Medulla oblongata (tissue), 1 donor: ENCODE measurements at regions not wholly inside any gene's neighbourhood (a gene's known extent, or its start where the extent isn't known, plus 50 kb on each side); places are given as distances from the start of the nearest gene placed in this dataset.
"Not testable (repeated sequence)": the region's sequence is repeated elsewhere in the genome, so short reads cannot be mapped to it uniquely, and the experiment has no call there.

Experiments
- DNase-seq: peaks from one replicate; pipeline ENCODE4 v3.0.0-alpha.2; 2015; ENCODE audit errors: extremely low spot score

DNA sequence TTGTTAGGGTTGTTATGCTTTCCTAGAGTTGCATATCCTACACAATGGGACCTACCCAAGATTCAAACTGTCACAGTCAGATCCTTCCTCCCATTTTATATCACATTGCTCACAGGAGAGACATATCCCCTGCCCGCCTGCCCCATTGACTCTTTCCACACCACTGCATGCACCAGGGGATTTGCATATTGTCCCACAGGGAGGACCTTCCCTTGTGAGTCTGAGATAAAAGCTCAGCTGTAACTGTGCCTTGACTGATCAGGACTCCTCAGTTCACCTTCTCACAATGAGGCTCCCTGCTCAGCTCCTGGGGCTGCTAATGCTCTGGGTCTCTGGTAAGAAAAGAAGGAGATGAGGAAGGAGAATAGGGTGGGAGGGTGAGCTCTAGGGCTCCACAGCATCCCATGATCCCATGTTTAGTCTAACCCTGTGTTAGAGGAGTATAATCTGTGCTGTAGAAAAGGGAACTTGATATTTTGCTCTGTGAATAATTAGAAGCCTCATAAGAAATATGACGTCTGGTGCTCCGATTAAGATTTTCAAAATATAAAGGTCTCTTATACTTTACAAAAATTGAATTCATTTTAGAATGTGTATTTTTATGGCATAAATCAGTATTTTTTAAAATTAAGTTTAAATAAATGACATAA is 1268.4 kb downstream of the RPIA start:
- not testable (repeated sequence) for DNase-seq

DNA sequence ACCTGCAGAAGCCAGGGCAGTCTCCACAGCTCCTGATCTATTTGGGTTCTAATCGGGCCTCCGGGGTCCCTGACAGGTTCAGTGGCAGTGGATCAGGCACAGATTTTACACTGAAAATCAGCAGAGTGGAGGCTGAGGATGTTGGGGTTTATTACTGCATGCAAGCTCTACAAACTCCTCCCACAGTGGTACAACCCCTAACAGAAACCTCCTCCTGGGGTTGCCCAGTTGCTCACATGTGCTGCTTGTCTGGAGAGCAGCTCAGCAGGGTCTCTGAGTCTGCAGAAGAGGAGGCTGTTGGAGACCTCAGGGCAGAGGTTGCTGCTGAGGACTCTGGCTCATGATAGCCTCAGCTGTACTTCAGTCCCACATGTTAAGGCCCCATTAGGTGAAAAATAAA is 1269.1 kb downstream of the RPIA start:
- not testable (repeated sequence) for DNase-seq

DNA sequence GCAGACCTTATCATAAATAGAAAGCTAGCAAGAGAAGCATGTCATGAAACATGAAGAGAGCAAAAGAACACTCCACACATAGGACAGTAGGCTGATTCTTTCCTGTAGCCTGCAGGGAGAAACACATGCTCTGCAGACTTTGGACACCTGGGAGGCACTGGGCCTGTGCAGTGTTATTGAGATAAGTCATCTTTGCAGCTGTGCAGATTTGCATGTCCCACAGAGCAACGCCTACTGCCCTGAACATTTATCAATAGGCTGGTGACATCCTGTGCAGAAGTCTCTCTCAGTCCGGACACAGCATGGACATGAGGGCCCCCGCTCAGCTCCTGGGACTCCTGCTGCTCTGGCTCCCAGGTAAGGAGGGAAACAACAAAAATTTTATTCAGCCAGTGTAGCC is 1277.1 kb downstream of the RPIA start:
- not testable (repeated sequence) for DNase-seq

DNA sequence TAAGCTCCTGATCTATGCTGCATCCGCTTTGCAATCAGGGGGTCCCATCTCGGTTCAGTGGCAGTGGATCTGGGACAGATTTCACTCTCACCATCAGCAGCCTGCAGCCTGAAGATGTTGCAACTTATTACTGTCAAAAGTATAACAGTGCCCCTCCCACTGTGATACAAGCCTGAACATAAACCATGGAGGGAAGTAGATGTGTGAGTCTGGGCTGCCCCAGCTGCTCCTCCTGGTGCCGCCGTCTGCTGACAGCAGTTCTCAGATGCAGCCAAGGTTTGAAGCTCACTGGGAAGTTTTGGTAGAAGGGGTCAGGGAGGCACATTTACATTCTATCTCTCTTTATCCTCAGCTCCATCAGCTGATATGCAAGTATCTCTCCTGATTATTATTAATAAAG is 1277.7 kb downstream of the RPIA start:
- not testable (repeated sequence) for DNase-seq

DNA sequence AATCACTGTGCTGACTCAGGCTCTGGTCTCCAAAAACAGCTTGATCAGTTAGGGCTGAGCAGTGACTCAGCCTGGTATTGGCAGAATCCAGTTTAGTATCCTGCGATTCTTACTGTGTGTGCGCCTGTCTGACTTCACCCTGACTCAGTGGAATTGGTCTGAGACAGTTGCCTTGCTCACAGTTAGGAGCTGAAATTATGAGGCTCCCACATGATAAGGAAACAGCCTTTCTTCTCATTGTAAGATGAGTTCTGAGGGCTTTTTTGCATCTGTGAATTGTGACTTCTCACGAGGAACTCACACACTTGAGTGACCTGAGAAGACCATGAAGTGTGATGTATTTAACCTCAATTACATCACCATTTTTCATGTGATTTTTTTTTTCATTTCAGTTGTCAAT is 1282.4 kb downstream of the RPIA start:
- DNase-seq = not testable (repeated sequence)

DNA sequence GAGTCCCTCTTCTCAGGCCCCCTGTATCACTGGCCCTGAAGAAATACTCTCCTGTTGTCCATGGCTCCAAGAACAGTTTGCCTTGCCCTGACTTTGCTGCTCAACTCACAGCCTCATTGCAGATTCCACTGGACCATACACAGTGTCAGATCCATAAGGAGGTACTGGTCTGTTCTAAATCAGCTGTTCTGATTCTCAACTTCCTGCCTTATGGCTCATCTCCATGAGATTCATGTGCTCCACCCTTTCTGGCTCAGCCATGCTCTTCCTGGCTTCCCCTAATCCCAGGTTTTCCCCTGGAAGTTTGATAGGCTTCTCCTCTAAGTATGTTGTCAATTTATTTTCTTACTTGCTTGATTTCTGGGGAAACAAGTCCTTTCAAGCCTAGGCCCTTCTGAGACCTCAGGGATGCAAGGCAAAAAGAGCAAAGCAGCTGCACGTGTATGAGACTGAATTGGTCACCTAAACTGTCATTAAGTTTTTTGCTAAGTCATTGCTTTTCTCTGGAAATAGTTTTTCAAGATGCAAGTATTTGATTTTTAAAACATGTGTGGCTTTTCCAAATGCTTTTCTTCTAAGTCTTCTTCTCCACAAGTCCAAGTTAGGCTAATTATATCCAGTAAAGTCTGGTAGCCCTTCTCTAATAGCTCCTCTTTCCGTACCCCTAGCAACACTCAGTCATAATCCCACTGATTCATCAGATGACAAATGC is 1288.5 kb downstream of the RPIA start:
- DNase-seq = not testable (repeated sequence)

DNA sequence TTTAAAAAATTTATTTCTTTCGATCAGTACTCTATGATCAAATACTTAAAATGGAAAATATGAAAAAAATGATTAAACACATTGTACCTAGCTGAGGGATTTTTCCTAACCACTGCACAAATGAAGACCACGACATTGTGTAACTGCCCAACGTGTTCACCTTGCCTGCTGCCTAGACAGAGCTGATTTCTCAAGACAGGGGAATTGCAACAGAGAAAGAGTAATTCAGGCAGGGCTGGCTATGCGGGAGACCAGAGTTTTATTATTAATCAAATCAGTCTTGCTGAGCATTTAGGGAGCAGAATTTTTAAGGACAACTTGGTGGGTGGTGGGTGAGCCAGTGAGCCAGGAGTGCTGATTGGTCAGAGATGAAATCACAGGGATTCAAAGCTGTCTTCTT is 1290.8 kb downstream of the RPIA start:
- not testable (repeated sequence) for DNase-seq

DNA sequence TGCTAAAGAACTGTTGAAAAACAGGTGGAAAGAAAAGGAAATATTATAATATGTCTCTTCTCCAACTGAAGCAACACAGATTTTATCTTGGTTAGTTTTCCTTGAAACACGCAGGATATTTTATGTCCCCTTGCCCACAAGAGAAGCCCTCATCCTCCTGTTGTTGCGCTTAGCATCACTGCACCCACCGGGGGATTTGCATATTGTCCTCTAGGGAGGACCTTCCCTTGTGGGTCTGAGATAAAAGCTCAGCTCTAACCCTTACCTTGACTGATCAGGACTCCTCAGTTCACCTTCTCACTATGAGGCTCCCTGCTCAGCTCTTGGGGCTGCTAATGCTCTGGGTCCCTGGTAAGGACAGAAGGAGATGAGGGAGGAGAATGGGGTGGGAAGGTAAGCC is 1294.2 kb downstream of the RPIA start:
- DNase-seq = not testable (repeated sequence)

DNA sequence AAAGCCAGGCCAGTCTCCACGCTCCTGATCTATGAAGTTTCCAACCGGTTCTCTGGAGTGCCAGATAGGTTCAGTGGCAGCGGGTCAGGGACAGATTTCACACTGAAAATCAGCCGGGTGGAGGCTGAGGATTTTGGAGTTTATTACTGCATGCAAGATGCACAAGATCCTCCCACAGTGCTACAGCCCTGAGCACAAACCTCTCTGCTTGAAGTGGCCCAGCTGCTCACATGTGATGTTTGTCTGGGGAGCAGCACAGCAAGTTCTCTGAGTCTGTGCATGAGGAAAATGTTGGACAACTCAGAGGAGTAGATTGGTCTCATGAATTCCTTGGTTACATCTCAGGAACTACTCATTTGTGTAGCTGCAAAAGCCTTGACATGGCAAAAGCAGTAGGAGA is 1295.1 kb downstream of the RPIA start:
- not testable (repeated sequence) for DNase-seq

DNA sequence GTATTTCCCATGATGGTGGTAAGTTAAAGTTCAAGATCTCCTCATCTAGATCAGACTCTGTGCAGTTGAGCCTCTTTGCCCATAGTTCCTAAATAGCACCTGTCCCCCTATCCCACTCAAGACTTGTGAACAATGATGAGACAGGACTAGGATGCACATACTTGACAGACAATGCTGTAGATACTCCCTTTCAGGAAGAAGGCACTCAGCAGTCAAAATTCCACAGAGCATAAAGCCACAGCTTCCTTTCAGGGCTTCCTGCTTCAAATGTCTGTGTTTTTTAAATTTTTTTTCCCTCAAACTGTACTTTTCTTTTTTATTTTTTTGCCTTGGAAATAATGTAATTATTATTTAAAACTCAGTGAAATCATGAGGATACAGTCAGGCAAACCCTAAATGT is 1305.3 kb downstream of the RPIA start:
- not testable (repeated sequence) for DNase-seq

DNA sequence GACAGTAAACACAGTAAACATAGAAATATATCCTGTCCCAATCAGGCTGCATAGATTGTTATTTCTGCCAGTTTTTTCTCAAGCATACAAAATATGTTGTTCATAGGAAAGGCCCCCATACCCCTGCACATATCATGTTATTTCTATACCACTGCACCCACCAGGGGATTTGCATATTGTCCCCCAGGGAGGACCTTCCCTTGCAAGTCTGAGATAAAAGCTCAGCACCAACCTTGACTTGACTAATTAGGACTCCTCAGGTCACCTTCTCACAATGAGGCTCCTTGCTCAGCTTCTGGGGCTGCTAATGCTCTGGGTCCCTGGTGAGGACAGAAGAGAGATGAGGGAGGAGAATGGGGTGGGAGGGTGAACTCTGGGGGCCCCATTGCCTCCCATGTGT is 1313.1 kb downstream of the RPIA start:
- not testable (repeated sequence) for DNase-seq

DNA sequence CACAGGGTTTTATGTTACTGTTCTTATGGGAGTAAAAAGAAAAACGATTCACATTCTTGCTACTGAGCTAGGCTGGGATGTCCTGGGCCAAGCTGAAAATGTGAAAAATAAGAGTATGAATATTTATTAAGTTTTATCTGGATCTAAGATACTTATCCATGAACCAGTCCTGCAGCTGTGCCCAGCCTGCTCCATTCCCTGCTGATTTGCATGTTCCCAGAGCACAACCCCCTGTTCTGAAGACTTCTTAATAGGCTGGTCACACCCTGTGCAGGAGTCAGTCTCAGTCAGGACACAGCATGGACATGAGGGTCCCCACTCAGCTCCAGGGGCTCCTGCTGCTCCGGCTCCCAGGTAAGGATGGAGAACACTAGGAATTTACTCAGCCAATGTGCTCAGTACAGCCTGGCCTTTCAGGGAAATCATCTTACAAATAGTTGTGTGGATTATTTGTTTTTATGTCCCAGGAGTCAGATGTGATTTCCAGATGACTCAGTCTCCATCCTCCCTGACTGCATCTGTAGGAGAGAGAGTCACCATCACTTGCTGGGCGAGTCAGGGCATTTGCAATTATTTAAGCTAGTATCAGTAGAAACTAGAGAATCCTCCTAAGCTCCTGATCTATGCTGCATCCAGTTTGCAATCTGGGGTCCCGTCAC is 1319.1 kb downstream of the RPIA start:
- not testable (repeated sequence) for DNase-seq

DNA sequence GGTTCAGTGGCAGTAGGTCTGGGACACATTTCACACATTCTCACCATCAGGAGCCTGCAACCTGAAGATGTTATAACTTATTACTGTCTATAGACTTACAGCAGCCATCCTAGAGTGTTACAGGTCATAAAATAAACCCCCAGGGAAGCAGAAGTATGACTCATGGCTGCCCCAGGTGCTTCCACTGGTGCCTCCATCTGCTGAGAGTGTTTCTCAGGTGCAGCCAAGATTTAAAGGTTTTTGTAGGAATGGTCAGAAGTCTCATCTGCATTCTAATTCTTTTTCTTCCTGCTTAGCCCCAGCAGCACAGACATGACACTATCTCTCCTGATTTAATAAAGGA is 1319.6 kb downstream of the RPIA start:
- DNase-seq = not testable (repeated sequence)

DNA sequence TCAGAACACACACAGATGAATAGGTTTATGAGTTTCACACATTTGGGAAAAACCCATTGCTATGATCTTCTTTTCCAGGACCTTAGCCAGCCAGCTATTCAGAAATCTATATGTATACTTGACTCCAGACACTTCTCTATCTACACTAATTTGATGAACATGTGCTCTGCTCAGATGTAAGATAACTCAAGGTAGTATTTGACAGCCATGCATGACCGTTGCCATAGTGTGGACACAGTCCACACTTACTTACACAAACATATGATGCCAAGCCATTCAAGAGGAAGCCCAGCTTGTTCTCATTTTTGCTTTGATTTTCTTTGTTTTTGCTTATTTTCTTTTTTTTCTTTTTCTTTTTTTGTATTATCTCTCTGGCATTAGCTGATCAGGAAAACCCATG is 1328.4 kb downstream of the RPIA start:
- not testable (repeated sequence) for DNase-seq

DNA sequence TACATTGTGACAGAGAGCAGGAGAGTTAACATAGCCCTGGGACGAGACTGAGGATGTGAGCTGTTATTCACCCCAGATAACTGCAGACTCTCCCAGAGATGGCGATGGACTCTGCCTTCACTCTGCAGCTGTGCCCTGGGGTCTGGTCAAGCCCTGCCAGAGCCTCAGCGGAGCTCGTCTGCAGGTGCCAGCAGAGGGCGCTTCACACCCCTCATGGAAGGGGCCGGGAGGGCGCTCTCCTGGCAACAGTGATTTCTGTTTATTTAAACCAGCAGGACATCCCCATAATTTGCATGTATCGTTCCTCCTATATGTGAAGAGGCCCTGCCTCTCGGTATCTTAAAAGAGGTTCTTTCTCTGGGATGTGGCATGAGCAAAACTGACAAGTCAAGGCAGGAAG is 1329.8 kb downstream of the RPIA start:
- not testable (repeated sequence) for DNase-seq

DNA sequence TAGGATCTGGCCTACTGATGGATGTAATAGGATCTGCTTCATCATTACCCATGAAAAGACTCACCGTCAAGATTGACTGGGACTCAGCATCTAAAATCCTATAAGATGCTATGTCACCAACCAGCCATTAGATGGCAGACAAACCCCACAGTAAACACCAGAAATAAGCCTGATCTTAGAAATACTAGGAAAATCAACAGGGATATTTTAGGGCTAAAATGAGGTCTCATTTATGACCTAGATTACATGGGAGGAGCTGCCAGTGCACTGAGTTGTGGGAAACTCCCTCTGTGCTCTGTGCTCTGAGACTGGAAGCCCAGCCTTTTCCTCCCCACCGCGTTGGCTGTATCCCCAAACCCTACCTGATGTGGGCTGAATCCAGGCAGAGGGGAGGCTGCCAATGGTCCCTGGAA is 1335.8 kb downstream of the RPIA start:
- not testable (repeated sequence) for DNase-seq

DNA sequence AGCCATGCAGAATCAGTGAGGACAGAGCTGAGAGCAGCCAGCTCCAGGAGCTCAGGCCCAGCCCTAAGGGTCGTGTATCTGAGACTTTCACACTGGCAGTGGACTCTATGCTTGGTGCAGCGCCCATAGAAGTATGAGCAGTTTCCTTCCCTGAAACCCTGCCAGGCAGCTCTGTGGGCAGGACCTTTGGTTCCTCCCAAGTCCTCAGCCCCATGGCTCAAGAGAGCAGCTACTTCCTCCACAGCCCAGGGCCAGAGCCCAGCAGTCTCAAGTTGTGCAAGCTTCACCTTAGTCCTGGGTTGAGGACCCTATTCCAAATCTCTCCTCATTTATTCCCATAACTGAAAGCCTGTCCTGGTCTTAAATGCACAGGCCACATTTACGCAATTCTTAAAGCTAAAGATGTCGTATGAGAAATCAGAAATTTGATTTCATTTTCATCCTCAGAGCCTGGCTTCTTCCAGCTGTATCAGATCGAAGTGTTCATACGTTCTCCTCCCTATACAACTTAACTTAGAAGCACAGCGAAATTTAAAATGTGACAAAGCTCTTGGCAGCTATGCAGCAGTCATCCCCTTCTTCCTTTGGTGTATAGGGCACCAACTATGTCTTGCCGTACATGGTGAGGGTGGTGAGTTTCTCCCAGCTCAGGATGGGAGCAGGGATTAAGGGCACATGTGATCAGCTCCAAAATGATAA is 1337.1 kb downstream of the RPIA start:
- DNase-seq = peak; percentile 33

DNA sequence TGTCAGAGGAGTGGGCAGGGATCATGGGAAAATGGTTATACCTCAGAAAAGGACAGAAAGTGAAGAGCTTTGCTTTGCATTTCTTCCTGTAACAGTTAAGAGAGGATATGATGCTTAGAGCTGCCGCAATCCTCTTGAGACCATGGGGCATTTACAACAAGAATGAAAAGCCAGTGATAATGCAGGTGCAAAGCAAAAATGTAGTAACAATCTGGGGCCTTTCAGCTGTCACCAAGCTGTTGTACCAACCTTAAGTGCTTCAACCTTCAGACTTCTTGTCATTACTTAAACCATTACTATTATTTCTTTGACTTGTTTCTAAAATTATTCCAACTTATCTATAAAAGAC is 1337.6 kb downstream of the RPIA start:
- not testable (repeated sequence) for DNase-seq

DNA sequence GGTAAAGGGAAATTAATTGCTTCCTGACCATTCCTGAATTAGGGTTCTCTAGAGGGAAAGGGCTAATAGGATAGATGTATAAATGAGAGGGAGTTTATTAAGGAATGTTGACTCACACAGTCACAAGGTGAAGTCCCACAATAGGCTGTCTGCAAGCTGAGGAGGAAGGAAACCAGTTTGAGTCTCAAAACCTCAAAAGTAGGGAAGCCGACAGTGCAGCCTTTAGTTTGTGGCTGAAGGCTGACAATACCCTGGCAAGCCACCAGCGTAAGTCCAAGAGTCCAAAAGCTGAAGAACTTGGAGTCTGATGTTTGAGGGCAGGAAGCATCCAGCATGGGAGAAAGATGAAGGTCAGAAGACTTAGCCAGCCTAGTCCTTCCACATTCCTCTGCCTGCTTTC is 1340.8 kb downstream of the RPIA start:
- DNase-seq = peak; percentile 48

DNA sequence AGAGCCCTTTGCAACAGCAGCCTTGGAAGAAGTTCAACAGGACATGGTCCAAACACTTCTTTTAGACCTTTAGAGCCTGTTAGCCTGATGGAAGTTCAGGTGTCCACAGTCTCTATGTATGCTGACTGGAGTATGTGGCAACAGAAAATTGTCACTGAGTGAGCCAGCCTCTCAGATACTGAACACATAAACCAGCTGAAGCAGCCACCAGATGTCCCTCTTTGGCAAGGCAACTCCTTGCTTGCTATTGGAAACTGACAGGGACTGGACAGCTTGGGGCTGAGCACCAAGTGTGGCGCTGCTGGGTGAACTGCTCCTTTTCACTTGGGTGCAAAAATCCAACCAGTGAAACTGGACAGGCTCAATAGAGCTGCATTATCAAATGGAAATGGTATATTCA is 1344.9 kb downstream of the RPIA start:
- DNase-seq = peak; percentile 34

DNA sequence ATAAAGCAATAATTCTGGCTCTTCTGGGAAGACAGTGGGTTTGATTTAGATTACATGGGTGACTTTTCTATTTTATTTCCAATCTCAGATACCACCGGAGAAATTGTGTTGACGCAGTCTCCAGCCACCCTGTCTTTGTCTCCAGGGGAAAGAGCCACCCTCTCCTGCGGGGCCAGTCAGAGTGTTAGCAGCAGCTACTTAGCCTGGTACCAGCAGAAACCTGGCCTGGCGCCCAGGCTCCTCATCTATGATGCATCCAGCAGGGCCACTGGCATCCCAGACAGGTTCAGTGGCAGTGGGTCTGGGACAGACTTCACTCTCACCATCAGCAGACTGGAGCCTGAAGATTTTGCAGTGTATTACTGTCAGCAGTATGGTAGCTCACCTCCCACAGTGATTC is 1347.6 kb downstream of the RPIA start:
- DNase-seq = not testable (repeated sequence)

DNA sequence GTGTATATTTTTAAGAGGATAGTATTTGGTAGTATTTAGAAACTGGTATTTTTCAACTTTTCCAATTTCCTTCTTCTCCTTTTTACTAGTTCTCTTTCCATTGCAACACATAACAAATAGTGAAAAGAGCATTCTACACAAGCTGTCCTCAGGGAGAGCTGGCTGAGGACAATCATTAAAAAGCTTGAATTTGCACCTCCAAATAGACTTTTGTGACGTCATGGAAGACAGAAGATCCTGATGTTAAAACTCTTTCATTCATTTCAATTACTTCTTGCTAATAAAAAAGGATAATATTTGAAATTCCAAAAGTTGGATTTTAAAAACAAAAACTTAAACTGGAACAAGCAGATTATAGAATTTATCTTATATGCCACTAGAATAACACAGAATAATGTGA is 1356.3 kb downstream of the RPIA start:
- not testable (repeated sequence) for DNase-seq
